ENCODE measurements at regions not wholly inside any gene's neighbourhood (a gene's known extent, or its start where the extent isn't known, plus 50 kb on each side); places are given as distances from the start of the nearest gene placed in this dataset.

GRCh38 chr1:164054331-164054730 is 504.7 kb upstream of the PBX1 start:
- TF ChIP-seq, protein P1, sequence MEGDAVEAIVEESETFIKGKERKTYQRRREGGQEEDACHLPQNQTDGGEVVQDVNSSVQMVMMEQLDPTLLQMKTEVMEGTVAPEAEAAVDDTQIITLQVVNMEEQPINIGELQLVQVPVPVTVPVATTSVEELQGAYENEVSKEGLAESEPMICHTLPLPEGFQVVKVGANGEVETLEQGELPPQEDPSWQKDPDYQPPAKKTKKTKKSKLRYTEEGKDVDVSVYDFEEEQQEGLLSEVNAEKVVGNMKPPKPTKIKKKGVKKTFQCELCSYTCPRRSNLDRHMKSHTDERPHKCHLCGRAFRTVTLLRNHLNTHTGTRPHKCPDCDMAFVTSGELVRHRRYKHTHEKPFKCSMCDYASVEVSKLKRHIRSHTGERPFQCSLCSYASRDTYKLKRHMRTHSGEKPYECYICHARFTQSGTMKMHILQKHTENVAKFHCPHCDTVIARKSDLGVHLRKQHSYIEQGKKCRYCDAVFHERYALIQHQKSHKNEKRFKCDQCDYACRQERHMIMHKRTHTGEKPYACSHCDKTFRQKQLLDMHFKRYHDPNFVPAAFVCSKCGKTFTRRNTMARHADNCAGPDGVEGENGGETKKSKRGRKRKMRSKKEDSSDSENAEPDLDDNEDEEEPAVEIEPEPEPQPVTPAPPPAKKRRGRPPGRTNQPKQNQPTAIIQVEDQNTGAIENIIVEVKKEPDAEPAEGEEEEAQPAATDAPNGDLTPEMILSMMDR (IDR thresholded peaks at IDR 0.05): no peak

DNA sequence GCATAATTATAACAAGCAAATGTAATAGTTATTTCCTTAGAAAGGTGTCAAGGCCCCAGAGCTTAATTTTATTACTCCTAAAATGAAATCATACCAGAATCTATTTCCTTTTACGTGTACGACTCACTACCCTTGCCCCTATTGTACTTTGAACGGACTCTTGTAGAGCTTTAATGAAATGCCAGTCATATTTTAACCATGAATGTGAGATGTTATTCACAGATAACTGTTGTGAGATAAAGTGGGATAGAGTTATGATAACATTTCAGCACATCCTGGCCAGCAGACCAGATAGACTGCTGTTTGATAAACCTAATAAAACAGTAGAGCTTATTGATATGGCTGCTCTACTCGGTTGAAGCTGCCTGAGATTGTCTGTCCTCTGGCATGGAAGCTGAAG is 500.8 kb upstream of the PBX1 start:
- TF ChIP-seq, protein P1 (IDR thresholded peaks at IDR 0.05): no peak

DNA sequence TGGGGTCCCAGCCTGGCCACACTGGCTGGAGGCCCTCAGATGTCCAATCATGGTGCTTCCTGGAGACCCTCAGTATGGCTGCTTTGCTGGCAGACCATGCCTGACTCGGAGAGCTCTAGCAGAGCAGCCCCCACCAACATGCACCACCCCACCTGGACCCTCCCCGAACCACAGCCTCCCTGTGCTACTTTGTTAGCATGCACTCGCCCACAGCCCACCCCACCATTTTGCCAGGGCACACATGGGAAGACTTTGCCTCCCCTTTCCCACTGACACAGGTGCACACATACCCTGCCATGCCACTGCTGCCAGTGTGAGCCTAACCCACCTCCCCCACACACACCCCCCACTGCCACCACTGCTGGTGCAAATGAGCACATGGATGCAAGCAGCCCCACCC is 497.5 kb upstream of the PBX1 start:
- TF ChIP-seq, protein P1 (IDR thresholded peaks at IDR 0.05): no peak

GRCh38 chr1:164064501-164064900 is 494.5 kb upstream of the PBX1 start:
- TF ChIP-seq, protein P1 (IDR thresholded peaks at IDR 0.05): no peak

GRCh38 chr1:164071288-164071687 is 487.7 kb upstream of the PBX1 start:
- TF ChIP-seq, protein P1 (IDR thresholded peaks at IDR 0.05): no peak

DNA sequence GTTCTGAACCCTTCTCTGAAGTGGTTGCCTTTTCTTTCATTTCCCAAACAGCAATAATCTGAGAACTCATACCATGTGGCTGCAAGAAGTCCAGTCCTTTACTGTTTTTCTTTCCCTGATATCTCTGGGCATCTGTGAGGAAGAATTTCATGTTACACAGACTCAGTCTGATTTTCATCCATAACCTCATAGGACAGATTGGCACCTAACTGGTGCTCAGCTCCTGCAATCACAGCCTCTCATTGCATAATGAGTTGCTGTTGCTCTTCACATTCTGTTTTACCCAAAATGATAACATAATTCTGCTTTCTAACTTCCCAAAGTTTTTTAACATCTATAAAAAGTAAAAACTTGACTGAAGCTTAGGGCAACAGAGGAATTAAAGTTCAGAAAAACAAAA is 472.2 kb upstream of the PBX1 start:
- TF ChIP-seq, protein P1 (IDR thresholded peaks at IDR 0.05): no peak

GRCh38 chr1:164087906-164088453 is 471.0 kb upstream of the PBX1 start:
- TF ChIP-seq, protein P1 (IDR thresholded peaks at IDR 0.05): no peak

All from LNCAP (cell line).